ENCODE measurements at regions not wholly inside any gene's neighbourhood (a gene's known extent, or its start where the extent isn't known, plus 50 kb on each side); places are given as distances from the start of the nearest gene placed in this dataset.

DNA sequence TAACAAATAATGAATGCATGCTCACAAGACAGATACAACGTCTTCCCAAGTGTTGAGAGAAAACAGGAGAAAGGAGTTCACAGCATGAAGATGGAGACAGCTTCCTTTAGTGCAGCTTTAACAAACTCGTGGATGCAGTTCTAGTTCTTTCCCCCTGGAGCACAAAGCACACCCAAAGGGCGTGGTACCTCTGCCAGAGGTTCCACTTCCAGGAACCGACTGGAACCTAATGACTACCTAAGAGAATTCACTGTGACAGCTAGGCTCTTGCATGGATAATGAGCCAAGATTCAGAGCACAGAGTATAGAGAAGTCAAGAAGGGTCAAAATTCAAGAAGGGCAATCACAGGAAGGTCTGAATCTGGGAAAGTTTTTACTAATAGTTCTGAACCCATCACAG lies 673.2 kb downstream of the XPNPEP1 start:
- Histone ChIP-seq H3K4me1 (no peaks in the 10 kb centered on the region), H3K4me2 (no peak overlapping the region), H3K4me3 (no peak overlapping the region), H3K27ac (no peak overlapping the region), H3K9me3 (no peaks in the 10 kb centered on the region)
- ATAC-seq (no peak), DNase-seq (ENCODE audit: low read depth in 1 of 2, low spot score in 1 of 2) (no peak), FAIRE-seq (no peak)
- WGBS (ENCODE audit: missing lambda C conversion rate) = 1% methylated on average over 4 of the region's 4 CpGs
- CTCF ChIA-PET = no interaction called here
- POLR2A ChIA-PET = no interaction called here
- TF ChIP-seq, protein P1, sequence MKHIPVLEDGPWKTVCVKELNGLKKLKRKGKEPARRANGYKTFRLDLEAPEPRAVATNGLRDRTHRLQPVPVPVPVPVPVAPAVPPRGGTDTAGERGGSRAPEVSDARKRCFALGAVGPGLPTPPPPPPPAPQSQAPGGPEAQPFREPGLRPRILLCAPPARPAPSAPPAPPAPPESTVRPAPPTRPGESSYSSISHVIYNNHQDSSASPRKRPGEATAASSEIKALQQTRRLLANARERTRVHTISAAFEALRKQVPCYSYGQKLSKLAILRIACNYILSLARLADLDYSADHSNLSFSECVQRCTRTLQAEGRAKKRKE (CRISPR knock-in tag; IDR thresholded peaks at IDR 0.05; ENCODE audit: low read depth) = no peak
- TF ChIP-seq, protein P2, sequence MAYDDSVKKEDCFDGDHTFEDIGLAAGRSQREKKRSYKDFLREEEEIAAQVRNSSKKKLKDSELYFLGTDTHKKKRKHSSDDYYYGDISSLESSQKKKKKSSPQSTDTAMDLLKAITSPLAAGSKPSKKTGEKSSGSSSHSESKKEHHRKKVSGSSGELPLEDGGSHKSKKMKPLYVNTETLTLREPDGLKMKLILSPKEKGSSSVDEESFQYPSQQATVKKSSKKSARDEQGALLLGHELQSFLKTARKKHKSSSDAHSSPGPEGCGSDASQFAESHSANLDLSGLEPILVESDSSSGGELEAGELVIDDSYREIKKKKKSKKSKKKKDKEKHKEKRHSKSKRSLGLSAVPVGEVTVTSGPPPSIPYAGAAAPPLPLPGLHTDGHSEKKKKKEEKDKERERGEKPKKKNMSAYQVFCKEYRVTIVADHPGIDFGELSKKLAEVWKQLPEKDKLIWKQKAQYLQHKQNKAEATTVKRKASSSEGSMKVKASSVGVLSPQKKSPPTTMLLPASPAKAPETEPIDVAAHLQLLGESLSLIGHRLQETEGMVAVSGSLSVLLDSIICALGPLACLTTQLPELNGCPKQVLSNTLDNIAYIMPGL (CRISPR knock-in tag; IDR thresholded peaks at IDR 0.05; ENCODE audit: borderline replicate concordance) = no peak
- TF ChIP-seq EHMT2 (IDR thresholded peaks at IDR 0.05; ENCODE audit: low read depth) (no peak), NR3C1 (IDR thresholded peaks at IDR 0.05) (no peak)

DNA sequence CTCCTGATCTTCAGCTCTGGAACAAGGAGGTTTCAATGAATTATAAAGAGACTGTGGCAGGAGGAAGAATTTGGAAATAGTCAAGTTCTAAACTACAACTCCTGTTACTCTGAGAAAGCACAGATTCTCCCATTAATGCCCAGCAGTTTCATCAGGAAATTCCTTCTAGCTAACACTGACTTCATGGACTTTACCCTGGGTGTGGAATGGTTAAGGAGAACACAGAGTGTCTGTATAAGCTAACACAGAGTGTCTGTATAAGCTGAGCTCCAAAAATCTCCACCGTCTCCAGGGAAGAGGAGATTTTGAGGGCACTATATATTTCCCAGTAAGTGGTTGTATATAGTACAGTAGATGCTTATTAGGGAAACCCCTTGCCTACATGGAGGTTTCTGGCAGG lies 675.5 kb downstream of the XPNPEP1 start:
- POLR2A ChIA-PET = no interaction called here

DNA sequence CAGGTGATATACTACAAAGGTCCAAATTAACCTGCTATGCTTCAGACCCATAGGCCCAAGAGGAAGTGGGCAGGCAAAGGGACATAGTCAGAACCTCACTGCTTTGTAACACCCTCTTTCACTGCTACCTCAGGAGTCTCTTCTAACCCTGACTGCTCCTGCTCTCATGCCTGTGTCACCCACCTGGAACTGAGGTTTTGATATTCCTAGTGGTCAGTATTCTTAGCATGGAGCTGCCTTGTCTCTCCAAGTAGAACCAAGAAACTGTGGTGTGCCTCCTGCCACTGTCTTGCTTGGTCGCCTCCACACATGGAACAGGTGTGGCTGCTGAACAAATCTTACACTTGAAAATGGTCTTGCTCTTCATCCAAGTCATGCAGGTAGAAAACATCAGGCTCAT lies 677.5 kb downstream of the XPNPEP1 start:
- CTCF ChIA-PET = no interaction called here
- 9% methylated on average over 1 of the region's 1 CpG for WGBS (ENCODE audit: missing lambda C conversion rate)
- ATAC-seq (no peak), DNase-seq (ENCODE audit: low read depth in 1 of 2, low spot score in 1 of 2) (no peak), FAIRE-seq (no peak)
- TF ChIP-seq TFCP2L1 (CRISPR knock-in tag; IDR thresholded peaks at IDR 0.05) (no peak), POLR2AphosphoS2 (conservative IDR thresholded peaks at IDR 0.05; ENCODE audit: low read length) (no peak), ZSCAN20 (CRISPR knock-in tag; IDR thresholded peaks at IDR 0.05) (no peak), JUN (IDR thresholded peaks at IDR 0.05) (no peak), CHD2 (IDR thresholded peaks at IDR 0.05; ENCODE audit: low read length, partially characterized antibody) (no peak), MAFK (IDR thresholded peaks at IDR 0.05; ENCODE audit: partially characterized antibody) (no peak), JUNB (IDR thresholded peaks at IDR 0.05) (no peak)
- TF ChIP-seq, protein P3, sequence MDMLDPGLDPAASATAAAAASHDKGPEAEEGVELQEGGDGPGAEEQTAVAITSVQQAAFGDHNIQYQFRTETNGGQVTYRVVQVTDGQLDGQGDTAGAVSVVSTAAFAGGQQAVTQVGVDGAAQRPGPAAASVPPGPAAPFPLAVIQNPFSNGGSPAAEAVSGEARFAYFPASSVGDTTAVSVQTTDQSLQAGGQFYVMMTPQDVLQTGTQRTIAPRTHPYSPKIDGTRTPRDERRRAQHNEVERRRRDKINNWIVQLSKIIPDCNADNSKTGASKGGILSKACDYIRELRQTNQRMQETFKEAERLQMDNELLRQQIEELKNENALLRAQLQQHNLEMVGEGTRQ (IDR thresholded peaks at IDR 0.05) = no peak
- Histone ChIP-seq H3K4me3 (no peak overlapping the region), H3K9me3 (no peaks in the 10 kb centered on the region), H3K27ac (no peak overlapping the region), H3K4me2 (no peak overlapping the region), H3K4me1 (no peaks in the 10 kb centered on the region)
- POLR2A ChIA-PET = no interaction called here

More for the DNA sequence above, 675.5 kb downstream of the XPNPEP1 start:
- CTCF ChIA-PET = interaction anchor here (1.5 kb wide), 1 partner anchor 12 kb away, joined by 3 read pairs; no protein-coding TSS in a partner anchor
- H3K9me3 ChIP-seq = no peaks in the 10 kb centered on the region
- WGBS (ENCODE audit: missing lambda C conversion rate) = 29% methylated on average over 1 of the region's 1 CpG
- H3K4me2 ChIP-seq = no peak overlapping the region
- no peaks in the 10 kb centered on the region for H3K4me1 ChIP-seq
- ATAC-seq (no peak), FAIRE-seq (no peak), DNase-seq (ENCODE audit: low read depth in 1 of 2, low spot score in 1 of 2) (no peak)
- no peak overlapping the region for H3K27ac ChIP-seq
- TF ChIP-seq HDAC2 (IDR thresholded peaks at IDR 0.05) (no peak), CBX2 (IDR thresholded peaks at IDR 0.05; ENCODE audit: borderline replicate concordance, low read depth) (no peak), CEBPB (IDR thresholded peaks at IDR 0.05) (no peak), KDM5A (IDR thresholded peaks at IDR 0.05) (no peak), RCOR1 (IDR thresholded peaks at IDR 0.05; ENCODE audit: low read depth, low read length) (no peak), ESRRA (IDR thresholded peaks at IDR 0.05; ENCODE audit: borderline replicate concordance, low read length) (no peak), KDM1A (IDR thresholded peaks at IDR 0.05; ENCODE audit: low read depth) (no peak), ZC3H11A (IDR thresholded peaks at IDR 0.05) (no peak), RAD21 (conservative IDR thresholded peaks at IDR 0.05 in 1 of 2, IDR thresholded peaks at IDR 0.05 in 1 of 2) (no peak), MYC (IDR thresholded peaks at IDR 0.05; ENCODE audit: borderline replicate concordance, low read length) (no peak)
- TF ChIP-seq, protein P4, sequence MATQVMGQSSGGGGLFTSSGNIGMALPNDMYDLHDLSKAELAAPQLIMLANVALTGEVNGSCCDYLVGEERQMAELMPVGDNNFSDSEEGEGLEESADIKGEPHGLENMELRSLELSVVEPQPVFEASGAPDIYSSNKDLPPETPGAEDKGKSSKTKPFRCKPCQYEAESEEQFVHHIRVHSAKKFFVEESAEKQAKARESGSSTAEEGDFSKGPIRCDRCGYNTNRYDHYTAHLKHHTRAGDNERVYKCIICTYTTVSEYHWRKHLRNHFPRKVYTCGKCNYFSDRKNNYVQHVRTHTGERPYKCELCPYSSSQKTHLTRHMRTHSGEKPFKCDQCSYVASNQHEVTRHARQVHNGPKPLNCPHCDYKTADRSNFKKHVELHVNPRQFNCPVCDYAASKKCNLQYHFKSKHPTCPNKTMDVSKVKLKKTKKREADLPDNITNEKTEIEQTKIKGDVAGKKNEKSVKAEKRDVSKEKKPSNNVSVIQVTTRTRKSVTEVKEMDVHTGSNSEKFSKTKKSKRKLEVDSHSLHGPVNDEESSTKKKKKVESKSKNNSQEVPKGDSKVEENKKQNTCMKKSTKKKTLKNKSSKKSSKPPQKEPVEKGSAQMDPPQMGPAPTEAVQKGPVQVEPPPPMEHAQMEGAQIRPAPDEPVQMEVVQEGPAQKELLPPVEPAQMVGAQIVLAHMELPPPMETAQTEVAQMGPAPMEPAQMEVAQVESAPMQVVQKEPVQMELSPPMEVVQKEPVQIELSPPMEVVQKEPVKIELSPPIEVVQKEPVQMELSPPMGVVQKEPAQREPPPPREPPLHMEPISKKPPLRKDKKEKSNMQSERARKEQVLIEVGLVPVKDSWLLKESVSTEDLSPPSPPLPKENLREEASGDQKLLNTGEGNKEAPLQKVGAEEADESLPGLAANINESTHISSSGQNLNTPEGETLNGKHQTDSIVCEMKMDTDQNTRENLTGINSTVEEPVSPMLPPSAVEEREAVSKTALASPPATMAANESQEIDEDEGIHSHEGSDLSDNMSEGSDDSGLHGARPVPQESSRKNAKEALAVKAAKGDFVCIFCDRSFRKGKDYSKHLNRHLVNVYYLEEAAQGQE (IDR thresholded peaks at IDR 0.05) = no peak
- no peak overlapping the region for H3K4me3 ChIP-seq
